ENCODE measurements at regions not wholly inside any gene's neighbourhood (a gene's known extent, or its start where the extent isn't known, plus 50 kb on each side); places are given as distances from the start of the nearest gene placed in this dataset.

GRCh38 chr5:102594192-102594591 is 95.4 kb upstream of the SLCO6A1 start:
- Histone ChIP-seq H3K27ac (ENCODE audit: control insufficient read depth, insufficient read depth) (no peak overlapping the region), H3K4me1 (ENCODE audit: control insufficient read depth, insufficient read depth, low read length) (no peaks in the 10 kb centered on the region), H3K27me3 (replicated peaks in 1 of 2; ENCODE audit: control insufficient read depth in 2 of 2, insufficient read depth in 2 of 2, low read length in 1 of 2) (no peaks in the 10 kb centered on the region), H2AFZ (ENCODE audit: control insufficient read depth, low read depth, low read length) (no peak overlapping the region), H3K9ac (ENCODE audit: control insufficient read depth, insufficient read depth, low read length) (no peak overlapping the region), H3K36me3 (ENCODE audit: control insufficient read depth in 2 of 2, insufficient read depth in 2 of 2, low read length in 1 of 2) (no peaks in the 10 kb centered on the region), H3K79me2 (ENCODE audit: control insufficient read depth, insufficient read depth, low read length) (no peaks in the 10 kb centered on the region), H3K9me3 (replicated peaks; ENCODE audit: control insufficient read depth, insufficient read depth, low read length) (no peaks in the 10 kb centered on the region; the same call in 2 of the 3 replicates), H3K4me2 (ENCODE audit: control insufficient read depth, insufficient read depth) (no peak overlapping the region), H4K20me1 (ENCODE audit: control insufficient read depth, insufficient read depth) (no peaks in the 10 kb centered on the region), H3K4me3 (no peak overlapping the region)
- in situ Hi-C loops (cut with MboI) (no loop called here), intact Hi-C loops (cut with micrococcal nuclease; ENCODE audit: unreplicated experiment) (no loop called here)
- 0% methylated on average over 1 of the region's 1 CpG for WGBS (ENCODE audit: insufficient coverage, insufficient replicate concordance, low lambda C conversion rate, missing lambda C conversion rate)
- POLR2A ChIA-PET: no interaction called here
- no peak for ATAC-seq
- BruUV-seq (replicated peaks): no TSS peak
- RAD21 ChIA-PET (ENCODE audit: unreplicated experiment): no interaction called here
- DNase-seq (ENCODE audit: low read depth, low spot score): no peak
- no peak for FAIRE-seq
- TF ChIP-seq MEF2A (IDR thresholded peaks at IDR 0.05; ENCODE audit: insufficient read depth, low read depth, low read length) (no peak), HDGF (IDR thresholded peaks at IDR 0.05) (no peak), ESRRA (IDR thresholded peaks at IDR 0.05; ENCODE audit: low read length) (no peak), TAF1 (IDR thresholded peaks at IDR 0.05; ENCODE audit: borderline replicate concordance, low read depth, low read length) (no peak), BCL3 (IDR thresholded peaks at IDR 0.05; ENCODE audit: borderline replicate concordance, insufficient read depth, low read depth, low read length, poor library complexity, severe bottlenecking) (no peak), E4F1 (IDR thresholded peaks at IDR 0.05; ENCODE audit: borderline replicate concordance, partially characterized antibody) (no peak), IKZF2 (IDR thresholded peaks at IDR 0.05) (no peak)
- SMC1A ChIA-PET (ENCODE audit: uncharacterized antibody, unreplicated experiment): interaction anchor here (1.6 kb wide), 1 partner anchor 36 kb away, joined by 3 read pairs; no protein-coding TSS in a partner anchor
- CTCF ChIA-PET: no interaction called here

Measured in GM12878 (cell line).